Tibial nerve (tissue), 3 donors: ENCODE measurements at regions not wholly inside any gene's neighbourhood (a gene's known extent, or its start where the extent isn't known, plus 50 kb on each side); places are given as distances from the start of the nearest gene placed in this dataset.

Source experiments
- CTCF ChIP-seq, 5 experiments: fragments of 200-600 bp in 3 of 5; fragments of 450-650 bp in 2 of 5; sonication (generic) in 3 of 5; IDR thresholded peaks; one replicate each; pipeline ENCODE4 v1.5.1; 2016 to 2019; ENCODE audit warnings: antibody characterized with exemption in 5 of 5, mild to moderate bottlenecking in 3 of 5, moderate library complexity in 2 of 5
- POLR2A ChIP-seq, 2 donors: fragments of 450-650 bp; IDR thresholded peaks; one replicate each; pipeline ENCODE4 v1.6.1; 2017; ENCODE audit warnings: antibody characterized with exemption in 2 of 2, mild to moderate bottlenecking in 2 of 2, moderate library complexity in 2 of 2

- TF ChIP-seq CTCF (IDR thresholded peaks at IDR 0.05) (no peak), POLR2A (IDR thresholded peaks at IDR 0.05) (no peak)
Measured at GRCh38 chrX:150156615-150157014, 206.5 kb upstream of the MAMLD1 start.
